Thyroid gland (tissue), 4 donors: ENCODE measurements at regions not wholly inside any gene's neighbourhood (a gene's known extent, or its start where the extent isn't known, plus 50 kb on each side); places are given as distances from the start of the nearest gene placed in this dataset.

ENCODE experiments used
- CTCF ChIP-seq, 6 experiments: fragments of 200-600 bp in 3 of 6; fragments of 450-650 bp in 3 of 6; sonication (generic) in 3 of 6; IDR thresholded peaks; one replicate each; pipeline ENCODE4 v1.5.1; 2016 to 2019; ENCODE audit warnings: antibody characterized with exemption in 6 of 6, mild to moderate bottlenecking in 2 of 6, inconsistent platforms in 1 of 6, moderate library complexity in 1 of 6
- POLR2A ChIP-seq, 2 donors: fragments of 450-650 bp; IDR thresholded peaks; one replicate each; pipeline ENCODE4 v1.6.1; 2017; ENCODE audit warnings: antibody characterized with exemption in 2 of 2, mild to moderate bottlenecking in 2 of 2, moderate library complexity in 1 of 2

- TF ChIP-seq CTCF (IDR thresholded peaks at IDR 0.05), result peak in 4 of 6 experiments; percentile 9 to 31 (median 30)
- TF ChIP-seq POLR2A (IDR thresholded peaks at IDR 0.05), result no peak
Observed at GRCh38 chrX:131366407-131366806, 77.3 kb upstream of the IGSF1 start.
